Mesendoderm (in vitro differentiated cells): ENCODE measurements at regions not wholly inside any gene's neighbourhood (a gene's known extent, or its start where the extent isn't known, plus 50 kb on each side); places are given as distances from the start of the nearest gene placed in this dataset.

ENCODE experiments used
- DNase-seq: peaks from one replicate; pipeline ENCODE4 v3.0.0; 2013
- H2AK5ac ChIP-seq: 2 replicates; pipeline ENCODE4 v1.6.1; 2013; ENCODE audit warnings: low read length, inconsistent platforms
- H2BK120ac ChIP-seq: 2 replicates; pipeline ENCODE4 v1.6.1; 2013; ENCODE audit warnings: low read depth, mild to moderate bottlenecking, low read length, moderate library complexity, mixed read lengths
- H2BK15ac ChIP-seq: replicated peaks from 2 replicates; pipeline ENCODE4 v1.6.1; 2013; ENCODE audit warnings: low read depth, mild to moderate bottlenecking, moderate library complexity
- H2BK5ac ChIP-seq: 2 replicates; pipeline ENCODE4 v1.6.1; 2013; ENCODE audit warnings: low read length, inconsistent platforms
- H3K18ac ChIP-seq: 2 replicates; pipeline ENCODE4 v1.6.1; 2013; ENCODE audit warnings: mild to moderate bottlenecking, low read length, mixed read lengths
- H3K23ac ChIP-seq: one replicate; pipeline ENCODE4 v1.6.1; 2013; ENCODE audit warnings: low read length
- H3K27ac ChIP-seq: 2 replicates; pipeline ENCODE4 v1.5.1; 2013; ENCODE audit warnings: low read depth, mild to moderate bottlenecking, inconsistent platforms, low read length, moderate library complexity
- H3K27me3 ChIP-seq: 2 replicates; pipeline ENCODE4 v1.6.1; 2013; ENCODE audit warnings: low read length, control low read depth, mild to moderate bottlenecking, inconsistent platforms; ENCODE audit not compliant: insufficient read depth, poor library complexity
- H3K36me3 ChIP-seq: 2 replicates; pipeline ENCODE4 v1.6.1; 2013; ENCODE audit warnings: low read length, inconsistent platforms; ENCODE audit not compliant: control insufficient read depth, insufficient read depth
- H3K4ac ChIP-seq: one replicate; pipeline ENCODE4 v1.6.1; 2013; ENCODE audit warnings: low read depth, mild to moderate bottlenecking, low read length, moderate library complexity
- H3K4me1 ChIP-seq: 2 replicates; pipeline ENCODE4 v1.6.1; 2013; ENCODE audit warnings: low read depth, low read length, inconsistent platforms; ENCODE audit not compliant: control insufficient read depth
- H3K4me2 ChIP-seq: 2 replicates; pipeline ENCODE4 v1.6.1; 2013; ENCODE audit warnings: low read length
- H3K4me3 ChIP-seq: 2 replicates; pipeline ENCODE4 v1.5.1; 2013; ENCODE audit warnings: mild to moderate bottlenecking, low read length
- H3K56ac ChIP-seq: one replicate; pipeline ENCODE4 v1.6.1; 2013; ENCODE audit warnings: low read length
- H3K79me1 ChIP-seq: 2 replicates; pipeline ENCODE4 v1.6.1; 2013; ENCODE audit warnings: low read length, inconsistent platforms
- H3K79me2 ChIP-seq: 2 replicates; pipeline ENCODE4 v1.6.1; 2013; ENCODE audit warnings: mild to moderate bottlenecking, low read length; ENCODE audit not compliant: control insufficient read depth, insufficient read depth
- H3K9ac ChIP-seq: 2 replicates; pipeline ENCODE4 v1.6.1; 2013; ENCODE audit warnings: low read length, inconsistent platforms
- H4K5ac ChIP-seq: one replicate; pipeline ENCODE4 v1.6.1; 2013; ENCODE audit warnings: low read length
- H4K8ac ChIP-seq: one replicate; pipeline ENCODE4 v1.6.1; 2013; ENCODE audit warnings: low read depth, mild to moderate bottlenecking, control low read depth, low read length, moderate library complexity
- WGBS: extraction: QIAGEN DNeasy Blood & Tissue Kit; methylation state at CpG from one replicate; pipeline ENCODE4 v1.1.7; 2013; ENCODE audit warnings: low lambda C conversion rate, missing lambda C conversion rate; ENCODE audit not compliant: insufficient coverage; ENCODE audit errors: extremely low coverage; 5-methylcytosine and 5-hydroxymethylcytosine counted together

DNA sequence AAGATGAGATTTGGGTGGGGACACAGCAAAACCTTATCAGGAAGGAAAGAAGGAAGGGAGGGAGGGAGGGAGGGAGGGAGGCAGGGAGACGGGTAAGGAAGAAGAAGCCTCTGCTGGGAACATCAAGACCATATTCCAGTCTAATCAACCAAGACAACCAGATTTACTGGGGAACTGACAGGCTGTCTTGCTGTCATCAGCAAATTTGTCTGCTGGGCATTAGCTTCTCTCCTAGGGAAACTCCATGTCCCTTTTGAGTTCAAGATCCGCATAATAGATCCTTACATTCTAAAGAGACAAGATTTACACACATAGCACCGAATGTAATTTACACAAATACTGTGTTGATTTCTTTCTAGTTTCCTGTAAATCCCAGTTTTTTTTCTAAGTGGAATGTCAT lies 1618.9 kb upstream of the ZEB2 start:
- no peak overlapping the region for H2BK5ac ChIP-seq
- no peak overlapping the region for H3K18ac ChIP-seq
- H4K8ac ChIP-seq = no peak overlapping the region
- H4K5ac ChIP-seq = no peak overlapping the region
- H3K36me3 ChIP-seq = no peaks in the 10 kb centered on the region
- H3K23ac ChIP-seq = no peak overlapping the region
- H3K27ac ChIP-seq = no peak overlapping the region
- no peaks in the 10 kb centered on the region for H3K27me3 ChIP-seq
- no peak for DNase-seq
- no peaks in the 10 kb centered on the region for H3K4me1 ChIP-seq
- no peaks in the 10 kb centered on the region for H3K79me1 ChIP-seq
- H3K4me2 ChIP-seq = no peak overlapping the region
- H2BK120ac ChIP-seq = no peak overlapping the region
- no peak overlapping the region for H3K56ac ChIP-seq
- no peak overlapping the region for H3K9ac ChIP-seq
- no peak overlapping the region for H2AK5ac ChIP-seq
- no peak overlapping the region for H3K4me3 ChIP-seq
- no CpG with 5 or more reads among the region's 3 CpGs for WGBS
- H2BK15ac ChIP-seq = no peak overlapping the region
- H3K79me2 ChIP-seq = no peaks in the 10 kb centered on the region
- no peak overlapping the region for H3K4ac ChIP-seq

DNA sequence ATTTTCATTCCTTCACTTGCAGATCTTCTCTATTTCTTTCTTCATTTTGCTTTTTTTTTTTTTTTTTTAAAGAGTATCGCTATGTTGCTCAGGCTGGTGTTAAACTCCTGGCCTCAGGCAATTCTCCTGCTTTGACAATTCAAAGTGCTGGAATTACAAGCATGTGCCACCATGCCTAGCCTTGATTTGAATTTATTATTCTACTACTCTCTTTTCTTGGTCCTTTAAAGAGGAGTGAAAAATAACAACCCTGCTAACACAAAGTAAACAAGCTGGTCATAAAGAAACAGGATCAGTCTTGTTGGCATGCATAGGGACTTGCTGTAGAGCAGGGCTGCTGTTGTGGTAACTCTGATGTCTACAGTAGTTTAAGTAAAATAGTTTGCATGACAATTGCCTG lies 1615.3 kb upstream of the ZEB2 start:
- Histone ChIP-seq H4K8ac (no peak overlapping the region), H2BK15ac (no peak overlapping the region), H4K5ac (no peak overlapping the region), H3K56ac (no peak overlapping the region), H3K4ac (no peak overlapping the region), H3K23ac (no peak overlapping the region), H3K9ac (no peak overlapping the region), H3K79me2 (no peaks in the 10 kb centered on the region), H2BK120ac (no peak overlapping the region), H3K36me3 (no peaks in the 10 kb centered on the region), H3K27ac (no peak overlapping the region), H3K4me3 (no peak overlapping the region), H2AK5ac (no peak overlapping the region), H2BK5ac (no peak overlapping the region), H3K4me2 (no peak overlapping the region), H3K4me1 (no peaks in the 10 kb centered on the region), H3K79me1 (no peaks in the 10 kb centered on the region), H3K27me3 (no peaks in the 10 kb centered on the region), H3K18ac (no peak overlapping the region)
- peak; percentile 77 for DNase-seq
- WGBS = no CpG with 5 or more reads among the region's 1 CpG

DNA sequence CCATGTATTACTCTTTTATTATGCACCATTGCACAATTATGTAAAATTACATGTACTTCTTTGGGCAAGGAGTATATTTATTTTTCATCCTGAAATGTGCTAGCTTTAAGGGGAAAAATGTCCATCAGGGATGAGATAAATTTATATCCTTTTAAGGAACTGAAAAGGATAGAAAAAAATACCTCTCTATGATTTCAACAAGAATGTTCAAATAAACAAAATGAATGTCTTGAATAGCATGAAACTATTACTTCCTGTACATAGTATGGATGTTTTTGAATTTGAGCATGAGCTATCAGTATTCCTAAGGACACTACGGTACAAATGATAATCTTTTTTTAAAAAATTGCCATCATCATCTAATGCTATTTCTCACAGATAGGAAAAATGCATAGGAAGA lies 1611.9 kb upstream of the ZEB2 start:
- H3K27ac ChIP-seq = no peak overlapping the region
- no peak overlapping the region for H3K4ac ChIP-seq
- no peak overlapping the region for H3K23ac ChIP-seq
- no peak overlapping the region for H3K56ac ChIP-seq
- H4K5ac ChIP-seq = no peak overlapping the region
- H3K4me2 ChIP-seq = no peak overlapping the region
- H2AK5ac ChIP-seq = no peak overlapping the region
- WGBS = no CpG with 5 or more reads among the region's 1 CpG
- no peak overlapping the region for H2BK5ac ChIP-seq
- no peak for DNase-seq
- no peaks in the 10 kb centered on the region for H3K27me3 ChIP-seq
- H3K79me2 ChIP-seq = no peaks in the 10 kb centered on the region
- no peak overlapping the region for H3K9ac ChIP-seq
- H3K4me1 ChIP-seq = no peaks in the 10 kb centered on the region
- no peaks in the 10 kb centered on the region for H3K79me1 ChIP-seq
- H4K8ac ChIP-seq = no peak overlapping the region
- no peak overlapping the region for H2BK15ac ChIP-seq
- no peak overlapping the region for H3K18ac ChIP-seq
- H3K4me3 ChIP-seq = no peak overlapping the region
- no peaks in the 10 kb centered on the region for H3K36me3 ChIP-seq
- no peak overlapping the region for H2BK120ac ChIP-seq

DNA sequence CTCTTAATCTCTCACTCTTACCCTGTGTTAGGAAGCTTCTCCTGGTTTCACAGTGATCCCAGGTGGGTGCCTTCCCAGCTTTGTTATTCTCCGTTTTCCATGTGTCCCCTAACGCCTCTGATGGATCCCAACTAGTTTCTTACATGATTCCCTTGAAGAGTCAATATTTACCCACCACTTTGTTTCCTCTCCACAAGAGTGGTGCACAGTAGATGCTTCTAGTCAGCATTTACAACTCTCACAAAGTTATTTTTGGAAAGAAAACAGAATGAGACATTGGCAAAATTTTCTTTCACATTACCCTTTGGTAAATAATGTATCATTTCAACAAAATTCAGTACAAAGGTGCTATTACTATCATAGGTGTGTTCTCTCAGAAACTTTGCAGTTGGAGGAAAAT lies 1611.1 kb upstream of the ZEB2 start:
- Histone ChIP-seq H3K27me3 (no peaks in the 10 kb centered on the region), H3K4me2 (no peak overlapping the region), H3K4me1 (no peaks in the 10 kb centered on the region), H3K4me3 (no peak overlapping the region), H4K8ac (no peak overlapping the region), H2AK5ac (no peak overlapping the region), H3K27ac (no peak overlapping the region), H3K18ac (no peak overlapping the region), H3K23ac (no peak overlapping the region), H2BK120ac (no peak overlapping the region), H3K79me1 (no peaks in the 10 kb centered on the region), H3K4ac (no peak overlapping the region), H3K79me2 (no peaks in the 10 kb centered on the region), H4K5ac (no peak overlapping the region), H3K9ac (no peak overlapping the region), H2BK5ac (no peak overlapping the region), H2BK15ac (no peak overlapping the region), H3K56ac (no peak overlapping the region), H3K36me3 (no peaks in the 10 kb centered on the region)
- DNase-seq = no peak
- WGBS = no CpG with 5 or more reads among the region's 2 CpGs

DNA sequence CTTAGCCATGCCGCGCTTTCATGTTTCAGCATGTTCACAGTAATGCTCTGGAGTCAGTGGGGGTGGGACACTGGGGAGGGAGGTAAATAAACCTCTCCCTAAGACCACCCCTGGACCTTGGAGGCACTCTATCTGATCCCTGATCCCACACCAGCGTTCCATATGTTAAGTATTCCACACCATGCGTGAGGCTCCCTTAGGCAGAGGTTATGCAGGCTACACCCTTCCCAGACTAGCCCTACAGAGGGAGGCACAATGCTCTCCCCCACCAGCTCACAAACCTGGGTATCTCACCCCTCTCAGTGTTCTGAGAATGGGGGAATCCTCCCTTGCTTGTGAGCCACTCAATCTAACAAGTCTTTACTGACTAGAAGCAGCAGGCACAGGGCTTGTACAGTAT lies 1610.4 kb upstream of the ZEB2 start:
- no peaks in the 10 kb centered on the region for H3K27me3 ChIP-seq
- no peak for DNase-seq
- H3K79me1 ChIP-seq = no peaks in the 10 kb centered on the region
- H3K4me1 ChIP-seq = no peaks in the 10 kb centered on the region
- no peak overlapping the region for H3K56ac ChIP-seq
- H3K79me2 ChIP-seq = no peaks in the 10 kb centered on the region
- peak overlapping the region; percentile 1 for H3K18ac ChIP-seq
- H3K27ac ChIP-seq = no peak overlapping the region
- no peak overlapping the region for H3K9ac ChIP-seq
- no peak overlapping the region for H4K8ac ChIP-seq
- no peak overlapping the region for H2BK5ac ChIP-seq
- H2BK15ac ChIP-seq = no peak overlapping the region
- H3K4me2 ChIP-seq = no peak overlapping the region
- H3K4me3 ChIP-seq = no peak overlapping the region
- no peak overlapping the region for H2AK5ac ChIP-seq
- no peaks in the 10 kb centered on the region for H3K36me3 ChIP-seq
- H3K4ac ChIP-seq = no peak overlapping the region
- no CpG with 5 or more reads among the region's 4 CpGs for WGBS
- no peak overlapping the region for H3K23ac ChIP-seq
- no peak overlapping the region for H2BK120ac ChIP-seq
- H4K5ac ChIP-seq = no peak overlapping the region

DNA sequence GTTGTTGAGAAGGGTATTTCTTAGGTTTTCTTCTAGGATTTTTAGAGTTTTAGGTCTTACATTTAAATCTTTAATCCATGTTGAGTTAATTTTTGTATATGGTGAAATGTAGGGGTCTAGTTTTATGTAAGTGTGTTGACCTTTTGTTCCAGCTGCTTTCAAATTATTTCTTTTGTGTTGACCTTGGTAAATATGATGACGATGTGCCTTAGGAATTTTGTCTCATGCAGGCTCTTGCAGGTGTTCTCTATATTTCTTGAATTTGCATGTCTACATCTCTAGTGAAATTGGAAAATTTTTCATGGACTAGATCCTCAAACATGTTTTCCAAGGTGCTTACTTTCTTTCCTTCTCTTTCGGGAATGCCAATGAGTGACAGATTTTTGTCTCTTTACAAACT lies 1609.3 kb upstream of the ZEB2 start:
- no peak overlapping the region for H4K8ac ChIP-seq
- H3K27me3 ChIP-seq = no peaks in the 10 kb centered on the region
- no peak overlapping the region for H2BK5ac ChIP-seq

More for the DNA sequence above, 1609.3 kb upstream of the ZEB2 start:
- no peaks in the 10 kb centered on the region for H3K36me3 ChIP-seq
- H3K4me2 ChIP-seq = no peak overlapping the region
- H4K5ac ChIP-seq = no peak overlapping the region
- H3K56ac ChIP-seq = no peak overlapping the region
- no peak overlapping the region for H2BK120ac ChIP-seq
- no peak overlapping the region for H2AK5ac ChIP-seq
- H3K18ac ChIP-seq = no peak overlapping the region
- no peaks in the 10 kb centered on the region for H3K79me2 ChIP-seq
- no peaks in the 10 kb centered on the region for H3K79me1 ChIP-seq
- H3K27ac ChIP-seq = no peak overlapping the region
- no peaks in the 10 kb centered on the region for H3K4me1 ChIP-seq
- no peak overlapping the region for H3K4me3 ChIP-seq
- DNase-seq = no peak
- no peak overlapping the region for H3K9ac ChIP-seq
- WGBS = no CpG with 5 or more reads among the region's 2 CpGs
- H3K4ac ChIP-seq = no peak overlapping the region
- no peak overlapping the region for H2BK15ac ChIP-seq
- no peak overlapping the region for H3K23ac ChIP-seq
